HK-2 (cell line): ENCODE measurements at regions not wholly inside any gene's neighbourhood (a gene's known extent, or its start where the extent isn't known, plus 50 kb on each side); places are given as distances from the start of the nearest gene placed in this dataset.
A peak's percentile ranks its signal among the peaks of the same experiment; 100 is the strongest.

ENCODE experiments used
- DNase-seq: peaks from one replicate; pipeline ENCODE4 v3.0.0-alpha.2; 2018; ENCODE audit not compliant: unreplicated experiment

DNA sequence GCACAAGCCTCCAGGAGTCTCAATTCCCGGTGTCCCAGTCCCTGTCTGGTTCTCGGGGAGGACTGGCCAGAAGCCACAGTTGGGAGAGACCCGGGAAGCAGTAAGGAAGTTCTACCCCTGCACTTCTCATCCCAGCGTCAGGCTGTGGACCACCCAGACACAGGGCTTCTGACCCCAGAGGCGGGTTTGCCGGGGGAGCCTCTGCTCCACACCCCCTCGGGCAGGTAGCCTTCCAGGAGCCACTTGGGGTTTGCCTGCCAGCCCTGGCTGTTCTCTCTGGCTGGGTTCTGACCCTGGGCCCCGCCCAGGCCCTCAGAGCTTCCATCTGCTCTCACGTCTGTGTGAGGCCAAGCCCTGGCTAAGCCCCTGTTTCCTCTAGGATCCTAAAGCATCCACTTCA, 94.4 kb upstream of the GPC1 start:
- DNase-seq: no peak

DNA sequence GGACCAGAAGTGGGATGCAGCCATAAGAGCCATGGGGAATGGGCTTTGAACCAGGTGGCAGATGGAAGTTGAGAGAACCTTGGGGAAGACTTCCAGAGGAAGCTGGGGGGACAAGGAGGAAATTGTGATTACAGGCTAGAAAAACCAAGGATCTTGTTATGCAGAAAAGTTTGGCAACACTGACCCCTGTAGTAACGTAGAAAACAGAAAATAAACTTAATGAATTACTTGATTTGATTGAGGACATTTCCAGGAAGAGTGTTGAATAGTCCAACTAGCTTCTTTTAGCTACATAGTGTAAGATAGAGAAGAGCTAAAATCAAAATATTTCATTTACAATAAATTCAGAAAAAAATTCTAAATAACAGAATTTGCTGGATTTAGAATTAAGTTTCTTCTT, 91.9 kb upstream of the GPC1 start:
- DNase-seq: no peak

DNA sequence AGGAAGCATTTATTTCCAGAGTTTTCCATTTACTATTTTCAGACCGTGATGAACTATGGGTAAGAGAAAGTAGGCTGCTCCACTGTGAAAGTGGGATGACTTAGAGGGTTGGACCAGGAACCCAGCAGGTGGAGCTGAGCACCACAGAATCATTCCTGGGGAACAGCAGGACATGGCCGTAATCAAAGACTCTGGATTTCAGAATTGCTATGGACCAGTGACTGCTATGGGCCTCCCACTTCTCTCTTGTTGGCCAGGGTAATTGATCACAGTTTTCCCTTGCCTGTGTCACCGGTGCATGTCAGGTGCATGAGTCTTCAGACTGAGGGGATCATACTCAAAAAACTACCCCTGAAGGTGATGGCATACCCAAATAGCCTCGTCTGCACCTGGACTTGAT, 90.6 kb upstream of the GPC1 start:
- DNase-seq: no peak

DNA sequence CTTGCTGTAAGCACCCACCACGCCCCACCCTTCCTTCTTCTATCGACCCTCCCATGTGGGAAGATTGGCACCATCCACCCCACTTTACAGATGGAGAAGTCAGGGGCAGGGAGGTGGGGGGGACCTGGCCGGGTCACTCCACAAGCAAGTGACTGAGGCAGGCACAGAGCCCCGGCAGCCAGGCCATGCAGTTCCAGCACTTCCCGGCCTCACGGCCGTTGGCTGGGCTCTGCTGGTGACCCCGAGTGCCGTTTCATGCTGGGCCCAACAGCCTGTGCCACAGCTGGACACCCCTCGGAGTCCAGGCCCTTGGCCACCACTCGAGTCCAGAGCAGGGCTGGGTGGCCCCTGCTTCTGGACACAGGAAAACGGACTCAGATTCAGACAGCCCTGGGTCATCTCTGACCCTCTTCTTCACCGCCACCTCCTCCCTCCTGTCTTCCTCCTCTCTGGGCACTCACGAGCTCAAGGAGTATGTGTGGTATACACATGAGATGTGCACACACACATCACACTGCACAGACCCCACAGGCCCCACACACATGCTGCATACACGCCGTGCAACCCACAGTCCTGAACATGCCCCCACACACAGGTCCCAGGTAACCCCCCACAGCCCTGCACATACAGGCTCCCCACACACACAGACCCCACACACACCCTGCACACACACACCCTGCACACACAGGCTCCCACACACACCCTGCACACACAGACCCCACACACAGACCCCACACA, 89.3 kb upstream of the GPC1 start:
- DNase-seq: no peak

DNA sequence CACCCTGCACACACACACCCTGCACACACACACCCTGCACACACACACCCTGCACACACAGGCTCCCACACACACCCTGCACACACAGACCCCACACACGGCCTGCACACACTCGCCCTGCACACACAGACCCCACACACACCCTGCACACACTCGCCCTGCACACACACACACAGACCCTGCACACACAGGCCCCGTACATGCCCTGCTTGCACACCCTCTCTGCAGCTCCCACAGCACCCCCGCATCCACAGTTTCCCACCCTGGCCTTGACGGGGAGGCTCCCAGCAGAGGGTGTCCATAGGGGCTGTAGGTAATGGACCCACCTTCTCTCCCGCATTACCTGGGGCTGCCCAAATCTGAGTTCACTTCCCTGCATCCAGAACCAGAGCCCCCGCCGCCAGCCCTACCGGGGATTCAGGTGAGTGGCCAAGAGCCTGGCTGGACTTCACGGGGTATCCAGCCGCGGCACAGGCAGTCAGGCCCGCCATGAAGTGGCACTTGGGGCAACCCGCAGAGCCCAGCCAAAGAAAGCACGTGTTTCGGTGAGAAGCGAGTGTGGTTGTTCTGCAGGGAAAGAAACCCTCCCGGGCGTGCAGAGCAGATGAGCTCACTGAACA, 88.6 kb upstream of the GPC1 start:
- no peak for DNase-seq

DNA sequence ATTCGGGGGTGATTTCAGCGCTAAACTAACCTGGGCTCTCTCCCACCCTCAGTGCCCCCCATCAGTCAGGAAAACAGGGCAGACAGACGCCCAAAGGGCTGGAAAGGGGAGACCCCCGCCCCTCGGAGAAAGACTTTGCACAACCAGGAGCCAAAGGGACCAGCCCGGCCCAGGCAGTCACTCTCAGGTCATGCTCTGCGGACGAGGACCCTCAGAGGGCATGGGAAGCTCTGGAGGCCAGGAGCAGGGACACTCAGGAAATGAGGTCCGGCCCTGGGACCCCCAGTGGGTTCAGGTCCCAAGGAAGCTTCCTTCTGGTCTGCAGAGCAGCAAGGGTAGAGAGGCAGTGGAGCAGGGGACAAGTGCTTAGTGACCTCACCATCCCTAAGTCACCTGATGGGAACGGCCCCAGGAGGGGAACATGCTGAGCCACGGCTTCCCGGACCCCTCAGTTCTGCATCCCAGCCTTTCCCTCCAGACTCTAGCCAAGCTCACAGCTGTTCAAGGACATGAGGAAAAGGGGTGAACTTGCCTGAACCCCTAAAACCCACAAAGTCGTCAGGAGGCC, 88.0 kb upstream of the GPC1 start:
- no peak for DNase-seq

DNA sequence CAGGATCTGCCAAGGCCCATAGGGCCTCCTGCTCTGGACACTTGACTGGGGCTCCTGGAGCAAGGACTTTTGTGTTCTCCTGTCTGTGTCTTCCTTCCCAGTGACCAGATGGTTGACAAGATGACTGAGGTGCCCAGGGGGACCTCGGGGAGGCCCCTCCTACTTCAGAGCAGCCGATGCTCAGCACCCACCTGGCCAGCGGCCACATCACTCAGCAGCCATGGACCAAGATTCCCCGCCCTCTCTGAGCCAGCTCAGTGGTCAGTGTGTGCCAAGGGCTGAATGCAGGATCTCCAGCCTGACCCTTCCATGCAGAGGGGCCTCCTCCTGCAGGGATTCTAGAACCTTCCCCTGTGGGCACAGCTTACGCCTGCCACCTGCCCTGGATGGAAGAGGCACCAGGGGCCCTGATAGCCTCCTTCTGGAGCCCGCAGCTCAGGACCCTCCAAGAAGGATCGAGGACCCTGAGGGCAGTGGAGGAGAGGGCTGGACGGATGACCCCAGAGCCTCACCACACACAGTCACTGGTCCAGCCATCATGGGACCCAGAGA, 87.4 kb upstream of the GPC1 start:
- no peak for DNase-seq

DNA sequence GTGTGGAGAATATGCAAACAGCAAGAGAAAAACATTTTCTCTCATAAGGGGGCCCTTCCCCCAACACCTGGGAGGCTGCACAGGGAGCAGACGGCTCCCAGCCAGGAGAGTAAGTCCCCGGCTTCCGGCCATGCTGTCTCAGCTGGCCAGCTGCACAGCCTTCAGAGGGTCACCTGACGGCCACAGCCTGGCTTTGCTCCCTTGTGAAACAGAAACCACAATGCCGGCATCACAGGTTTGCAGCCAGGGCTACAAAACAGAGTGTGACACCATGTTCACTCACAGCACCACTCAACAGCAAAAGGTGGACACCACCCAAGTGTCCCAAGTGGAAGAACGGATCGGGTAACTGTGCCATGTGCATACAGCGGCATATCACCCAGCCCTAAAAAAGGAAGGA, 86.9 kb upstream of the GPC1 start:
- DNase-seq: no peak

DNA sequence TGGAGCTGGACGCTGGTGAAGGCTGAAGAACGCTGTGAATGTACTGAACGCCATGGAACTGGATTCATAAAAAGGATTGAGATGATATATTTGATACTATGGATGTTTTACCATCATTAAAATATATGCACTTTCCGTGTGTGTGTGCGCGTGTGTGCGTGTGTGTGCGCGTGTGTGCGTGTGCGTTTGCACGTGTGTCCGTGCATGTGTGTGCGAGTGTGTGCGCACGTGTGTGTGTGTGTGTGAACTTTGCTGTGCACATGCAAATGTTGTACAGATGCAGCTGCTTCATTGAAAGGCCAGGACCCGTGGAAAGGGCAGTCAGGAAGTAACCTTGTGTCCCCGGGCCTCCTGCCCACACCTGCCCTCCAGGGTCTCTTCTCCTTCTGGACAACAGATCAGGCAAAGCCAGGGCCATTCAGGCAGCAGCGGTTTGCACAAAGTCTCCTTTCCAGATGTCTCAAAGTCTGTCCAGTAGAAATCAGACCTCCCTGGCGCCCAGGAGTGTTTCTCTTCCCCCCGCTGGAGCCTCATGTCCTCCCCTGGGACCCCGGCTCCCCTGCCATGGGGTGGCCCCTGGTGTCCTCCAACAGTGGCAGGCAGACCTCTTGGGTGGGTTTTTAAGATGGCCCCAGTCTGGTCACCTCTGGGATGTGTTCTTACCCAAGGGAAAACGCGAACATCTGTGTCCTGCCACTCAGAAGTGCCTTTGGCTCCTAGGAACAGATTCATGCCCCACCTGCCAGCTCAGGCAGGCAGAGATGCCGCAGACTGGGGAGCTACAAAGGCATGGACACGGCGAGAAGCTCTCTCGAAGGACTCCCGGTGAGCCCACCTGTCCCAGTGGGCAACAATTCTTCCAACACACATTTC, 86.1 kb upstream of the GPC1 start:
- DNase-seq: no peak

DNA sequence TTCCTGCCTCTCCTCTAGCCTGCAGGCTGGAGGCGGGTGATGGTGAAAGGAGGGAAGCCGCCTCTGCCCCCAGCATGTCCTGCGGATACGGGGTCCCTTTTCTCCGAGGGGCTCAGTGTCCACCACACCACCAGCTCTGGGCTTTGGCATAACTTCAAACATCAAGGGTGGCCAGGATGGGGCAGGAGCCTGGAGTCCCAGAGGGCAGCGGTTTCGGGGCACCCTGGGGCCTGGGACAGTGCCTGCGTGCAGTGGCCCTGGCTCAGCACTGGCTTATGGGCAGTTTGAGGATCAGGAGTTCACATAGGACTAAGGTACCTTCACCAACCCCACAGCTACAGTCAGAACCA, 85.5 kb upstream of the GPC1 start:
- no peak for DNase-seq

DNA sequence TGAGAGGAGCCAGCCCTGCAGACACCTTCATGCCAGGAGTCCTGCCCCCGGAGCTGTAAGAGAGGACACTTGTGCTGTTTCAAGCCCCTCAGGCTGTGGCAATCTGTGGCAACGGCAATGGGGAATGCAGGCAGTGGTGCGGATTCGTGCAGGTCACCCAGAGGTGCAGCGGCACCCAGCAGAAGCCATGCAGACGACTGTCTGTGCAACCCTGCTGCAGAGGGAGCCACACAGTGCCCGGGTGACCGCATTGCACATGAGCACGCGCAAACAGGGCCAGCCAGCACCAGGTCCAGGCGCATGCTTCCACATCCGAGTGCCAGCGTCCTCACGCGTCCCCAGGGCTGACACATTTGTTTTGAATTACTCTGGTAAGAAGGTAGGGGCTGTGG, 84.8 kb upstream of the GPC1 start:
- no peak for DNase-seq

DNA sequence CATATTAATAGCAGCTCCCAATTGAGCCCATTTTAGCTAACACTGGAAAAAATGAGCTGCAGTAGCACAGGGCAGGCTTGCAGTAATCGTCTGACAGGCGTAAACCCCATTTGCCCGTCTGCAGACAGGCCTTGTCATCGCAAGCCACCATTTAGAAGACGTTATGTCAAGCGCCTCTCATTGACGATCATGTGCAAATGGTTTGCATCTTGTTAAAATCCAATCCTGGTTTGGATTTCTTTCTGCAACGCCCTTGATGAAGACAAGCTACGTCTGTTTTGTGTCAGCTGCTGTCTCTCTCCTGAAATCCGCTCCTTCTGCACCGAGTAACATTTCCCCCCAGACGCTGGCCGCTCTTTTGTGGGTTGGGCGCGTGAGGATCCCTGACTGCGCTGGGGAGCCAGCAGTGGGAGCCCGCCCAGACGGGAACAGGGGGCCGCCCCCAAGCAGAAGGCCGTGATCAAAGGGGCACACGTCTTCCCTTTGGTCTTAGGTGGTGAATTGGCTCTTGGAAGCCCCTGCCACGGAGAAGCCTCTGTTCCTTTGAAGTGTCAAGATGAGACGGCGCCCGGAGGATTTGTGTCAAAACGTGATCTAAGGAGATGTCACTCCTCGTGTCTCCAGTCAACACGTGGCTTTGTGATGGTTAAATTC, 84.2 kb upstream of the GPC1 start:
- DNase-seq: no peak

DNA sequence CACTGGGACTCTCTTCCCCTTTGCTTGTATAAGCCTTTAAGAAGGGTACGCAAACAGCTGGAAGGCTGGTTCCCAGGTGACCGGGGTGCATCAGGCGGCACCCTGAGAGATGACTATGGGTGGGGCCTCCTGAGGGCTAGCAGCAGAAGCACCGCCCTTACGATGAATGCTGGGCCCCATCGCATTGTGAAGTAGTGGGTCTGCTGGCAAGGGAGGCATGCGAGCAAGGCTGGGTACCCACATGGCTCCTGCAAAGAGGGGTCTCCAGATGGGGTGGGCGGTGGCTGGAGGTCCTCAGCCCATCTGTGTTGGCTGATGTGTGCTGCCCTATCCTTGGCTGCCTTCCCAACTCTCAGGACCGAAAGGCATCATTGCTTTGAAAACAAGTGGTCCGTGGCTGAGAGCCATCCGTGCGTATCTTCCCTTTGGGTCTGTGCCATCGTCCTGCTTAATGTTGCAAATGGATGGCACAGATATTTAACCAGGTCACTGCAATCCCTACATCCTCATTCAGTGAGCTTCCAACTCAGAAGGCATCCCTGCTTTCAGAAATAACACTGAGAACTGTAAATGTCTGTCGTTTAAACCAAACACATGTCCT, 83.5 kb upstream of the GPC1 start:
- peak; percentile 45 for DNase-seq

DNA sequence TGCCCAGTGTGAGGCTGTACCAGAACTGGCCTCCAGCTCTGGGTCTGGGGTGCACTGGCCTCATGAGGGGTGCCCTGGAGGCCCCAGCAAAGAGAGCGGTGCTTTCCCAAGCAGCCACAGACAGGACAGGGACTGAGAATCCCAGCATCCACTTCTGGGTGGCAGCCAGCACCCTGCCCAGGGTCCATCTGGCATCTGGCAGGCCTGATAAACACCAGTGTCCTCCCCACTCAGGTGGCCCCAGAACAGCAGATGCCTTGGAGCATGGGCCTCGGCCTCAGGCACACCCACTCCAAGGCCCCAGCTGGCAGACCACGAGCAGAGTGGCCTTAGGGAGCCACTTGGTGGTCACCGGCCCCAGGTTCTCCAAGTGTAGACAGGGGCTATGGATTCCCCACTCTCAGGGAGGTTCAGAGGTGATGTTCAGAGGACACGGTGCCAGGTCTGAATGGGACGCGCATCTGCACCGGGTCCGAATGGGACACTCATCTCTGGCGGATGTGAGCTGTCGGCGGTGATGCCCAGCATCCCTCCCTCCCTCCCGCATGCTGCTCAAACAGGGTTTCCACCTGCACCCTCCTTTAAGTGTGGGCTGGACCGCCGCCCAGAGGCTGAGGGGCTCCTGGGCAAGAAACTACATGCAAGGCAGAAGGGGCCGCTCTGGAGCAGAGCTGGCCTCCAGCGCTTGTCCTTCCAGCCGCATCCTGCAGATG, 82.2 kb upstream of the GPC1 start:
- DNase-seq: no peak

DNA sequence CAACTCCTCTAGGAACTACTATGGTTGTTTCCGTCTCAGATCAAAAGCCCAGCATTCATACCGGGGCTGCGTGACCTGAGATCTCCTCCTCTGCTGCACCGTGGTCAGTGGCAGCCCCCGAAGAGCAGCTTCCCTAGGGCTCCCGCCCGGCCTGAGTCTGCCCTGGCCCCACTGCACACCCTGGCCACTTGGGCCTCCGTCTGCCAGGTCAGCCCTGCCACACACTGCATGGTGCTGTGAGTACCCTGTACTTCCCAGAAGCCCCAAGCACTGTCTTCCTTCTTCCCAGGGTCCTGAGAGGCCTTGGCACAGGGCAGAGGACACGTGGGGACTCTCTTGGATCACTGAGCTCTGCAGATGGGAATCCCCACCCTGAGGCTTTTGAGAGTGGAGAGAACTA, 81.5 kb upstream of the GPC1 start:
- DNase-seq: no peak

DNA sequence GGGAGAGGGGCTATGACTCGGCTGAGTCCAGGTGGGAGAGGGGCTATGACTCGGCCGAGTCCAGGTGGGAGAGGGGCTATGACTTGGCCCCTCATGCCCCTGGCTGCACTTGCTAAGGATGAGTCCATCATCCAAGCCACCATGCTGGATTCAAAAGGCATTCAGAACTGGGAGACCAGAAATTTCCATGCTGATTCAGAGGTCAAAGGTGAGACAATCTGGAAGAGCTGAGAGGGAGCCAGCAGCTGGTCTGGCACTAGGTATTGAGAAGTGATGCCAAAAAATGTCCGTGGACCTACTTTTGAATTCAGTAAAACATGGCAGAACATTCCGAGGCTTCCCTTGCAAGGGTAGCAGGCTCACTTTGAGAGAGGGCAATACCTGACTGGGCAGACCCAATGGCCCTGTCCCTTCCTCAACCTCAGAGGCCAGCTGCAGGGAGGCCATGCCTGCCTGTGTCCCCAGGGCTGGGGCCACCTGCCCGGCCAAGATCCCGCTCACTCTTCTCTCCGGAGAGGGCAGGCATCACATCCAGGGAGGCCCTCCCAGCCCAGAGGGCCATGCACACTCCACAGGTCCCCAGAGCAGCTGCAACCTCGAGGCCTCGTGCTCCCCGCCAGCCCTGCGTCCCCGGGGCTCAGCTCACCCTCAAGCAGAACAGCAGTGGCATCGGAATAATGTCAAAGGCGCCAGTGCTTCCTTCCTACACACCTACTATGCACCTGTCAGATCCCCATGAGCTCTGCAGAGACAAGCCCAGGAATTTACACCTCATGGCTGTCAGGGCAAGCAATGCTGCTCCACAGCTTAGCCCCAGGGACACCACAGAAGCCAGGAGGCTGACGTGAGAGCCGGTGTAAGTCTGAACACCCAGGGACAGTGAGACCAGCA, 80.2 kb upstream of the GPC1 start:
- no peak for DNase-seq

DNA sequence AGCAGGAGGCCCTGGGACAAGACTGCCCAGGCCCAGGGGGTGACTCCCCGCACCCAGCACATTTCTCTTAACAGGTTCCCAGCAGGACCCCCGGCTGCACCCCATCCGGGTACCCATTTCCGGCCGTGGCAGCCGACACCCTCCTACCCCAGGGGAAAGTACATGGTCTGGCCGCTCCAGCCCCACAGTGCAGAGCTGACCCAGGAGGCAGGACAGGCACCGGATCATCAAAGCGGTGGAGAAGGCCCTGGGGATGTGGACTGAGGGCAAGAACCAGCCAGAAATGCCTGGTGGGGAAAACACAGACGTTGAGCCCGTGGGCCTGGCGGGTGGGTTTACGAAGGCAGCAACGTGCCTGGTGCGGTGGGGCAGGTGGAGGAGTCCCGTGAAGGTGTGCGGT, 79.5 kb upstream of the GPC1 start:
- no peak for DNase-seq

DNA sequence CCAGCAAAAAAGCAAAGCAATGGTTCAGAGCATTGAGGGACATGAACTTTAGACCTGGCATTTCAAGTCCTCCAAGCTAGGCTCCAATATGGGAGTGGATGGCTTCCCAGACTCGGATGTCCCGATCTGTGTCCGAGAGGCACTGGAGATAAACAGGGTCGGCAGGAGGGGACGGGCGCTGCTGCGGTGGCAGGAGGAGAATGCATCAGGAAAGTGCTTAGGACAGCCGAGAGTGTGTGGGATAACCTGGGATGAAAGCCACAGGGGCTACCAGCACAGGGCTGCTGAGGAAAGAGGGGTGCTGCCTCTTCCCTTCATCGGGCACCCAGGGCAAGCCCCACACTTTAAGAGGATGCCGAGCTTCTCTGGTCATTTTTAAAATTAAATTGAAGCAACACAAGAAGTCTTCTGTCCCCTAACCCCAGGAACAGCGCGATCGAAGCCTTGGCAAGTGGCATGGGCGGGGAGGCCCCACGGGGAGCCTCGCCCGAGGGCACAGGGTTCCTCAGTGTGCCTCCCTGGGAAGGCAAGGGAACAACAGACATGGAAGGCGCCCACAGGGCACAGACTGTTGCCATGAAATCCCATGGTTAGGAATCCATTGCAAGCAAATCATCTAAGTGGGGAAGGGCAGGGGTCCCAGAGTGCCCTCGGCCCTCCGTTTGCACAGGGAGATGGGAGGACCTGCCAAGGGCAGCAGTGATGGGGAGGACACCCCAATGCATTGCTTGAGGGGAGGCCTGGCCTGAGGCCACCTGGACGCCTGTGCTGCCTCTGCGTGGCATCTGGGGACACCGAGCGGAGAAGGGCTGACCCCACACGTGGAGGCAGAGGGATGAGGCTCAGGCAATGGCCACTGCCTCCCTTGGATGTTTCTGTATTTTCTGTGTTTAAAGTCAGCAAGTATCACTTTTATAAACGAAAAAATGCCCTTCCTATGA, 78.5 kb upstream of the GPC1 start:
- DNase-seq: no peak

DNA sequence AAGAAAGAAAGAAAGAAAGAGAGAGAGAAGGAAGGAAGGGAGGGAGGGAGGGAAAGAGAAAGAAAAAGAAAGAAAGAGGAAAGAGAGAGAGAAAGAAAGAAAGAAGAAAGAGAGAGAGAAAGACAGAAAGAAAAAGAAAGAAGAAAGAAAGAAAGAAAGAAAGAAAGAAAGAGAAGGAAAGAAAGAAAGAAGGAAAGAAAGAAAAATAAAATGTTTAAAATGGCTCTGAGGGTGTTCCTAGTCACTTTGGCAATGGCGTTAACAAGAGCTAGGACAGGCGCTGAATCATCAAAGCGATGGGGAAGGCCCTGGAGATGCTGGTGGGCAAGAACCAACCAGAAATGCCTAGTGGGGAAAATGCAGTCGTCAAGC, 77.8 kb upstream of the GPC1 start:
- no peak for DNase-seq
